CD4-positive, alpha-beta T cell (primary cell): ENCODE measurements at regions not wholly inside any gene's neighbourhood (a gene's known extent, or its start where the extent isn't known, plus 50 kb on each side); places are given as distances from the start of the nearest gene placed in this dataset.

ENCODE experiments used
- ATAC-seq: fragments of 200-7000 bp; cut with Tn5 transposase; one replicate; pipeline ENCODE4 v1.10.0; 2022; ENCODE audit warnings: mild to moderate bottlenecking; ENCODE audit not compliant: poor library complexity
- CTCF ChIA-PET: fragments of 350-600 bp; sonication (Branson Sonifier 250); formaldehyde crosslinking; loops from one replicate; lab custom pipeline; 2021; ENCODE audit warnings: antibody characterized with exemption, inconsistent platforms; lab: Charles Lee
- POLR2A ChIA-PET: fragments of 350-600 bp; sonication (Branson Sonifier 250); formaldehyde crosslinking; loops from one replicate; lab custom pipeline; 2021; ENCODE audit warnings: antibody characterized with exemption, inconsistent platforms; lab: Charles Lee
- DNase-seq, 14 experiments: peaks; one replicate each; pipeline ENCODE4 v3.0.0-alpha.2; 2013 to 2020; ENCODE audit warnings: mixed read lengths in 2 of 14
- H3K27ac ChIP-seq, 2 donors: one replicate each; pipeline versions ENCODE4 v1.5.1 to v1.7.0; 2013; ENCODE audit warnings: low read length in 2 of 2, low read depth in 1 of 2, mild to moderate bottlenecking in 1 of 2
- H3K27me3 ChIP-seq, 2 experiments: 1 replicate in 1 of 2; 2 replicates in 1 of 2; pipeline versions ENCODE4 v1.6.1 to v1.7.0; 2013; ENCODE audit warnings: low read length in 2 of 2, control low read depth in 1 of 2, mild to moderate bottlenecking in 1 of 2, moderate library complexity in 1 of 2; ENCODE audit not compliant: insufficient read depth in 2 of 2, control insufficient read depth in 1 of 2
- H3K36me3 ChIP-seq: one replicate; pipeline ENCODE4 v1.6.1; 2013; ENCODE audit warnings: low read length, control low read depth; ENCODE audit not compliant: insufficient read depth
- H3K4me1 ChIP-seq: one replicate; pipeline ENCODE4 v1.6.1; 2013; ENCODE audit warnings: low read length, control low read depth; ENCODE audit not compliant: insufficient read depth
- H3K4me3 ChIP-seq: one replicate; pipeline ENCODE4 v1.5.1; 2013; ENCODE audit warnings: mild to moderate bottlenecking, low read length, moderate library complexity
- H3K9me3 ChIP-seq, 2 experiments: 1 replicate in 1 of 2; 2 replicates in 1 of 2; pipeline versions ENCODE4 v1.6.1 to v1.7.0; 2013; ENCODE audit warnings: low read length in 2 of 2, mild to moderate bottlenecking in 2 of 2, control low read depth in 1 of 2, moderate library complexity in 1 of 2; ENCODE audit not compliant: control insufficient read depth in 1 of 2, insufficient read depth in 1 of 2
- H3K27ac Mint-ChIP-seq: one replicate; pipeline ENCODE4 v1.8.0; 2020; ENCODE audit warnings: mixed read lengths
- H3K27me3 Mint-ChIP-seq: one replicate; pipeline ENCODE4 v1.8.0; 2021; ENCODE audit warnings: mixed read lengths
- H3K36me3 Mint-ChIP-seq: one replicate; pipeline ENCODE4 v1.8.0; 2021; ENCODE audit warnings: low read depth, mixed read lengths
- H3K4me1 Mint-ChIP-seq: one replicate; pipeline ENCODE4 v1.8.0; 2021; ENCODE audit warnings: low read depth, mixed read lengths
- H3K4me3 Mint-ChIP-seq: one replicate; pipeline ENCODE4 v1.8.0; 2020; ENCODE audit warnings: mild to moderate bottlenecking, mixed read lengths
- H3K9me3 Mint-ChIP-seq: one replicate; pipeline ENCODE4 v1.8.0; 2020; ENCODE audit warnings: mixed read lengths
- CTCF ChIP-seq: fragments of 200-600 bp; IDR thresholded peaks from one replicate; pipeline ENCODE4 v1.8.0; 2022; ENCODE audit warnings: antibody characterized with exemption, mild to moderate bottlenecking
- intact Hi-C, 2 experiments: fragments of 100-400 bp; cut with DNase I in 1 of 2; cut with micrococcal nuclease in 1 of 2; formaldehyde crosslinking; loops; one replicate each; pipeline versions ENCODE4 v1.15.1 to v1.9.0; 2023 to 2025; cut with DNase I, micrococcal nuclease

- POLR2A ChIA-PET, result no interaction called here
Measured at GRCh38 chr6:114592506-114592905, 249.7 kb upstream of the HS3ST5 start.

GRCh38 chr6:114588726-114589125 is 245.9 kb upstream of the HS3ST5 start:
- Mint-ChIP-seq H3K4me1 (no peaks in the 10 kb centered on the region), H3K36me3 (no peaks in the 10 kb centered on the region), H3K9me3 (peaks cover 8% of the 10 kb centered on the region), H3K27me3 (no peaks in the 10 kb centered on the region), H3K4me3 (no peak overlapping the region), H3K27ac (no peak overlapping the region)
- Histone ChIP-seq H3K9me3 (peaks cover 0 to 3% of the 10 kb centered on the region in 2 experiments), H3K27me3 (no peaks in the 10 kb centered on the region), H3K4me3 (no peak overlapping the region), H3K36me3 (no peaks in the 10 kb centered on the region), H3K27ac (no peak overlapping the region), H3K4me1 (no peaks in the 10 kb centered on the region)
- no peak for TF ChIP-seq CTCF
- ChIA-PET CTCF (interaction anchor here (1.0 kb wide), 1 partner anchor 21 kb away, joined by 3 read pairs; no protein-coding TSS in a partner anchor), POLR2A (no interaction called here)
- intact Hi-C loops, result no loop called here
- DNase-seq (no peak), ATAC-seq (no peak)

More at GRCh38 chr6:114592506-114592905, 249.7 kb upstream of the HS3ST5 start:
- Histone ChIP-seq H3K27ac (no peak overlapping the region), H3K4me1 (no peaks in the 10 kb centered on the region), H3K9me3 (peaks cover 0 to 3% of the 10 kb centered on the region in 2 experiments), H3K36me3 (no peaks in the 10 kb centered on the region), H3K27me3 (no peaks in the 10 kb centered on the region), H3K4me3 (no peak overlapping the region)
- CTCF ChIA-PET, result no interaction called here
- no peaks in the 10 kb centered on the region for H3K36me3 Mint-ChIP-seq
- no peaks in the 10 kb centered on the region for H3K27me3 Mint-ChIP-seq
- intact Hi-C loops, result no loop called here
- H3K27ac Mint-ChIP-seq, result no peak overlapping the region
- ATAC-seq, result no peak
- H3K4me3 Mint-ChIP-seq, result no peak overlapping the region
- no peaks in the 10 kb centered on the region for H3K4me1 Mint-ChIP-seq
- DNase-seq, result no peak
- peaks cover 6% of the 10 kb centered on the region for H3K9me3 Mint-ChIP-seq
- TF ChIP-seq CTCF, result no peak

GRCh38 chr6:114586298-114586697 is 243.5 kb upstream of the HS3ST5 start:
- ChIA-PET CTCF (no interaction called here), POLR2A (no interaction called here)
- intact Hi-C loops, result no loop called here
- H3K4me1 ChIP-seq, result no peaks in the 10 kb centered on the region
- Mint-ChIP-seq H3K4me1 (no peaks in the 10 kb centered on the region), H3K36me3 (no peaks in the 10 kb centered on the region), H3K9me3 (peaks cover 8% of the 10 kb centered on the region), H3K27me3 (no peaks in the 10 kb centered on the region), H3K4me3 (no peak overlapping the region), H3K27ac (no peak overlapping the region)
- ATAC-seq (no peak), DNase-seq (no peak)
- H3K36me3 ChIP-seq, result no peaks in the 10 kb centered on the region
- no peak overlapping the region for H3K4me3 ChIP-seq
- H3K27me3 ChIP-seq, result no peaks in the 10 kb centered on the region
- peaks cover 0 to 3% of the 10 kb centered on the region in 2 experiments for H3K9me3 ChIP-seq
- TF ChIP-seq CTCF, result no peak
- no peak overlapping the region for H3K27ac ChIP-seq
